DMS79 (cell line): ENCODE measurements at regions not wholly inside any gene's neighbourhood (a gene's known extent, or its start where the extent isn't known, plus 50 kb on each side); places are given as distances from the start of the nearest gene placed in this dataset.

ENCODE experiments used
- DNase-seq: peaks from one replicate; lab custom pipeline; 2025; lab: John Stamatoyannopoulos, UW

DNA sequence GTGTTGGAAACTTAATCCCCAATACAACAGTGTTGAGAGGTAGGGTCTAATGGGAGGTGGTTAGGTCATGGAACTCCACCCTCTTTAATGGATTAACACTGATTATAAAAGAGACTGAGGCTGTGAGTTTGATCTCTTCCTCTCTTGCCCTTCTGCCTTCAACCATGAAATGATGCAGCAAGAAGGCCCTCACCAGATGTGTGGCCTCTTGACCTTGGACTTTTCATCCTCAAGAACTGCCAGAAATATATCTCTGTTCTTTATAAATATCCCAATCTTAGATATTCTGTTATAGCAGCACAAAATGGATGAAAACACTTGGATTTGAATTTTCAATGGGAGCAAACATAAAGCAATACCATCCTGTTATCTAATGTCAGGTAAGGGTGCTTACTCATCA lies 67.6 kb downstream of the NMUR2 start:
- no peak for DNase-seq

- no peak for DNase-seq
These were observed 69.6 kb downstream of the NMUR2 start for GRCh38 chr5:152335461-152335860.

DNA sequence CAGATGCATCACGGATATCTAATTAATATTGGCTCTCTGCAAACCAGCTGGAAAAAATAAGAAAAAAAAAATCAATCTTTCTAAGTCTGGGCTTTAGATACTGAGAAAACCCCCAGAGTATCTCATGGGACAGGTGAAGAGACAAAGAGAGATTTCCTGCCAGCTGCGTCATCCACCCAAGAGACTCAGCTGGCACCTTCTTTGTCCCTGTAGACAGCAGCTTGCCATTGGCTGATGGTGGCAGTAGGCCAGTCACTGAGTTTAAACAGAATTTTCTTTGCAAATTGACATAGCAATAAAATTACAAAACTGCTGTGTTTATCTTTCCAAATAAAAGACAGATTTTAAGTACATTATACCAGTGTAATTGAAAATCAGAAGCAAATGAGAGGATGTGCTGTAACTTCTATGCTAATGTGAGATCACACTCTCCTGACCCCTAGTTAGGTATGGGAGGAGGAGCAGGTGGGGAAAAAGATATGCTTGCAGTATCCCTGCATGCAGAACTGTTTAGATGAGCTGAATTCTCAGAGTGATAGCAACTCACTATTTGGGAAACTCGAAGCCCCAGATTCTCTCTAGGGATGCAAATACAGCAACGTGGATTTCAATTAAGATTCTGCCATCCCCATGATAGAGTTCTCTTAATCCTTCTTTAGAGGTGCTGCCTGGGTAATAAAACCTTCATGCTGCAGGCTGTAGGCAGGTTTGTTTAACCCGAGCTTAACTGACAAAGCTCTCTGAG lies 72.2 kb downstream of the NMUR2 start:
- DNase-seq = no peak

DNA sequence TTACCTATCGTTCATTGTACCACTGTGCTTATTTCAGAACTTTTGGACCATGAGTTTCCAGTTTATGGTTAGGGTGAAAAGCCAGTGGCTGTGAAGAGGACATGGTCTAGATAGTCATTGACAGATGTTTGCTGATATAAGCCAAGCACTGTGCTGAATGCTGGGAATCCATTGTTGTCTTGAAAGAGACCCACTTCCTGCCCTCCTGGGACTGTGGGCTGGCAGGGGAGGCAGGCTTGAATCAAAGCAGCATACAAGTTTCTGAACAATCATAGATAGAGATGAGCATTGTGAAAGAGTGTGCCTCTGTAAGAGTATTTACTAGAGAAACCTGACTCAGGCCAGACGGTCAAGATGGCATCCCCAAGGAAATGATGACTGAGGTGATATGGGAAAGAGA lies 73.4 kb downstream of the NMUR2 start:
- DNase-seq = no peak

- no peak for DNase-seq
These were observed 74.1 kb downstream of the NMUR2 start for GRCh38 chr5:152331006-152331405.

- no peak for DNase-seq
These were observed 75.3 kb downstream of the NMUR2 start for GRCh38 chr5:152329761-152330283.

DNA sequence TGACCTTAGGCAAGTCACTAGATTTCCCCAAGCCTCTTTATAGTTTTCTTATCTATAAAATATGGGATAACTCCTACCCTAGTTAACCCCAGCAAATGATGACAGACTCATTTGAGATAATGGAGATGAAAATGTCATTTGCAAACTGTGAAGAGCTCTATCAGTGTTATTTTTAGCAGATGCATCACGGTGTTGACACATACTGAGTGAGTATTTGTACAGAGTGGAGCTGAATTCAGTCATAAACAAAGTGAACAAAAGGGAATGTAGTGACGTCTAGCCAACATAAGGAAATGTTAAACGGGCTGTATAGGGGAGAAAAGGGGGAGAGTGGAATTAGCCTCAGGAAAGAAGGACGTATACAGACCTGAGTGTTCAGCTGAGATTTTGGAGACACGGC lies 75.9 kb downstream of the NMUR2 start:
- DNase-seq = no peak

- DNase-seq = no peak
These were observed 89.1 kb downstream of the NMUR2 start for GRCh38 chr5:152315942-152316341.

DNA sequence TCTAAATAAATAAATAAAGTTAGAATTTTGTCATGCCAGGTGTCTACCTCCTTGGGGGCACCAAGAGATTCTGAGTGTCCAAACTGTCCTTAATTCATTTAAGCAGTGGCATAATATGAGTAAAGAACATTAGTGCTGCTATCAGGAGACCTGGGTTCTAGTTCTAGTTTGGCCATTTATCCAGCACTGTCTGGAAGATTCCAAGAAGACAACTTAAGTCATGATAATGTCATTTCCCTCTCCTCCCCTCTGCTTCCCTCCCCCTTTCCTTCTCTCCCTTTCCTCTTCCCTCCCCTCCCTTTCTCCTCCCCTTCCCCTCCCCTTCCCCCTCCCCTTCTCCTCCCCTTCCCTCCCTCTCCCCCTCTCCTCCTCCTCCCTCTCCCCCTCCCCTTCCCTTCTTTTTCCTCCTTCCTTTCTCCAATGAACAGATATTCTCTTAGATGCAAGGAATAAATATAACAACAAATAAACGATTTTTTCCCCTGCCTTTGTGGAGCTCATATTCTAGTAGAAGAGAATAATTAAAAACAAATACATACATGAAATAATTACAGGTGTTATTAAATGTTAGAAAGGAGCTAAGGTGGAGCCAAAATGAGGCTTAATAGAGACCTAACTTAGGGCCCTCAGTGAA lies 90.8 kb downstream of the NMUR2 start:
- DNase-seq = no peak

- DNase-seq = no peak
These were observed 95.1 kb downstream of the NMUR2 start for GRCh38 chr5:152309926-152310450.

DNA sequence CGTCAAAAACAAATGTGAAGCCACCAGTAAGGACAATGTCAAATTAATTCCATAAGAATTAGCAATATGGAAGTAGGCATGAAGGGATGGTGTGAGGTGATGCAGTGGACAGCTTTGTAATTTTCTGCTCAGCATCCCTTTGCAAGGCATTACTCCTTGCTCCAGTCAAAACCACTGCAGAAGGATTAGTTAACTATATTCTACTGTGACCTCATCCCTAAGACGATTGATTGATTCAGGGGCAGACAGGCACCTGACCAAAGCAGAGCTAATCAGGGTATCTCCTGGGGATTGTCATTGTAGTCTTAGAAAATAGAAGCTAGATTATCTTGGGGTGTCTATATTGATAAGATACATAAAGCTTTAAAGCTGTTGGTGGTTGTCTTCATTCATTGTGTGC lies 98.7 kb downstream of the NMUR2 start:
- DNase-seq = no peak

DNA sequence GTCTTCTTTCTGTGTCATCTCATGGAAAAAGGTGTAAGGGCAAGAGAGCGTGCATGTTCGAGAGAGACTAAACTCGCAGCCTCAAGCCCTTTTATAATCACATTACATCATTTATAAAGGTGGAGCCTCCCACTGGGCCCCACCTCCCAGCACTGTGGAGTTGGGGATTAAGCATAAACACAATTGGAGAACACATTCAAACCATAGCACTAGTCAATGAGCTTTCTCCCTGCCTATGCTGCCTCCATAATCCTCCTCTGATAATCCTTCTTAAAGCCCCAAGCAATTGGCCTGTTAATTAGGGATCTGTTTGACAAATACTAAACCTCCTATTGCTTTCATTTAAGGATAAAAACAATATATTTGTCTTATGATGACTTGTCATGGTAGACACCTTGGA lies 99.6 kb downstream of the NMUR2 start:
- no peak for DNase-seq

GRCh38 chr5:152303841-152304240 lies 101.2 kb downstream of the NMUR2 start:
- DNase-seq = no peak

DNA sequence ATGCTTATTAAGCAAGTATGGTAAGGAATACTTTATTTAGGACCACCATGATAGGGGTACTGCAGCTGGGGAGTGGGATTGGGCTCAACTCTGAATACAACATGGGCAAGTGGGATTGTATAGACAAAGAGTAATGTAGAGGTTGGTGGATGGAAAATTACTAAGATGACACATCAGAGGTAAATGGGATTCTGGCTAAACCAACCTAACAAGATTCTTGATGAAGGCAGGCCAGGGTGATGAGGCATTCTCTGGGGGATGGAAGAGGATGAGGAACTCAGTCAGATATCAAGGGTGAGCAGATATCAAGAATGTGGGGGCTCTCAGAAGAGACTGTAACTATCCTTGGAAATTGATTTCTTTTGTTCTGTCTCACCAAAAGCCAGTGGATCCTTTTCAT lies 107.2 kb downstream of the NMUR2 start:
- no peak for DNase-seq

- DNase-seq = no peak
These were observed 111.9 kb downstream of the NMUR2 start for GRCh38 chr5:152293189-152293588.

- DNase-seq = no peak
These were observed 114.9 kb downstream of the NMUR2 start for GRCh38 chr5:152290181-152290580.

- DNase-seq = no peak
These were observed 116.0 kb downstream of the NMUR2 start for GRCh38 chr5:152288917-152289595.

DNA sequence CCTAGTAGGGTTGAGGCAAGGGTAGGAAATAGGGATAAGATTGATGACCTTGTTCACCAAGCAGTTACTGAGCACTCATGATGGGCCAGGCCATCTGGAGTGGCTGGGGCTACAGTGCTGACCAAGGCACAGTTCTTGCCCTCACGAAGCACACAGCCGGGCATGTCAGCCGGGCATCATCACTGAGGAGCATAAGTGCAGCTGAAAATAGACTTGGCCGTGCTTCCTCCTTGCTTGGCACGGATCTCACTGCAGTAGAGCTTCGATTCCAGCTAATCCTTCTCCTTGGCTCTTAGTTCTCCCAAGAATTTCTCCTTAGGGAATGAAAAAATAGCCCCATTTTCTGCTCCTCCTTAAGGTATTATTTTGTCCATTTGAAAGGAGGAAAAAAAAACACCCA lies 116.6 kb downstream of the NMUR2 start:
- no peak for DNase-seq

- no peak for DNase-seq
These were observed 119.3 kb downstream of the NMUR2 start for GRCh38 chr5:152285764-152286163.

- no peak for DNase-seq
These were observed 122.7 kb downstream of the NMUR2 start for GRCh38 chr5:152282331-152282730.

DNA sequence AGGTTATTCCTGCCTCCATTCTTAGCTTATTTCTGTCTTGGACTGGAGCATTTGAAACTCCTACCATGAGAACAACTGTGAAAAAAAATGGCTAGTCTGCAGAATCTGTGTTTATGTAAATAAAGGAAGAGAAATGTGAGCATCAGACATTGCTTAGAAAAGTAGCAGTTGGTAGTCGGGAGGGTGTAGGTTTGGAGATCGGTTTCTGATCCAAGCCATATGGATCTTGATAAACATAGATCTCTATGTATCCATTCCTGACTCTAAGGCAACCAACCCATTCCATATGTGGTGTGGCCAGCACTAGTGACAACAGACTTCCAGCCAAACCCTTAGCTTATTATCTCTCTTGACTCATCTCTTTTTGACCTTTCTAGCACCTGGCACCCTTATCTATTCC lies 127.1 kb downstream of the NMUR2 start:
- DNase-seq = no peak

GRCh38 chr5:152274224-152274623 lies 130.9 kb downstream of the NMUR2 start:
- DNase-seq = no peak

DNA sequence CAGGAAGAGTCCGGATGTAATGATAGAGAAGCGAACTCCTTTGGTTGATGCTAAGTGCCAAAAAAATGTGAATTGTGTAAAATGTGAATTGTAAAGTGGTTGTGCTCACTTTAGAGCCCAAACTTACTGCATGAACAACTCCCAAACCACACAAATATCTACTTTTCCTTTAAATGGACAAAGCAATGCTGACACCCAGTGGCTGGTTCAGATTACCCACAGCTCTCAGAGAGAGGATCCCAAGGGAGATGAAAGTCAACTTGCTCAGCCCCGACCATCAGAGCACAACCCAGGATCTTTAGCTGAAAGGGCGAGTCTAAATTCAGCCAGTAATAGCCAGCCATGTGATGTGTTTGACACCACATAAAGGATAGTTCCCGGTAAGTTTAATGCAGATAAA lies 133.7 kb downstream of the NMUR2 start:
- no peak for DNase-seq
